Thoracic aorta (tissue), 2 donors: ENCODE measurements at regions not wholly inside any gene's neighbourhood (a gene's known extent, or its start where the extent isn't known, plus 50 kb on each side); places are given as distances from the start of the nearest gene placed in this dataset.

Experiments used
- ATAC-seq: fragments of 150-250 bp; one replicate; pipeline ENCODE4 v1.8.0; 2017; ENCODE audit warnings: low read depth; ENCODE audit not compliant: insufficient number of reproducible peaks, low FRiP score
- DNase-seq: peaks from one replicate; pipeline ENCODE4 v3.0.0-alpha.2; 2020; ENCODE audit warnings: low spot score
- H3K27ac ChIP-seq, 2 donors: fragments of 200-600 bp; sonication (generic); 1 replicate in 1 of 2; 2 replicates in 1 of 2; pipeline ENCODE4 v1.5.1; 2016; ENCODE audit warnings: mild to moderate bottlenecking in 2 of 2, moderate library complexity in 2 of 2
- H3K27me3 ChIP-seq: fragments of 200-600 bp; sonication (generic); replicated peaks from 2 replicates; pipeline ENCODE4 v1.6.0; 2016; ENCODE audit warnings: mild to moderate bottlenecking; ENCODE audit not compliant: insufficient read depth
- H3K36me3 ChIP-seq: fragments of 200-600 bp; sonication (generic); one replicate; pipeline ENCODE4 v1.5.1; 2016
- H3K4me1 ChIP-seq, 2 donors: fragments of 200-600 bp; sonication (generic); 1 replicate in 1 of 2; 2 replicates in 1 of 2; pipeline versions ENCODE4 v1.5.1 to v1.6.0; 2016; ENCODE audit warnings: low read depth in 2 of 2, mild to moderate bottlenecking in 1 of 2; ENCODE audit not compliant: control insufficient read depth in 1 of 2
- H3K4me3 ChIP-seq: fragments of 200-600 bp; sonication (generic); 2 replicates; pipeline ENCODE4 v1.5.1; 2016; ENCODE audit warnings: mild to moderate bottlenecking
- H3K9me3 ChIP-seq: fragments of 200-600 bp; sonication (generic); 2 replicates; pipeline ENCODE4 v1.5.1; 2016
- CTCF ChIP-seq: fragments of 200-600 bp; sonication (generic); IDR thresholded peaks from one replicate; pipeline ENCODE4 v1.5.1; 2019; ENCODE audit warnings: antibody characterized with exemption

GRCh38 chr16:73873643-73874042 is 423.0 kb upstream of the PSMD7 start:
- Histone ChIP-seq H3K4me3 (no peak overlapping the region), H3K9me3 (no peaks in the 10 kb centered on the region), H3K27me3 (no peaks in the 10 kb centered on the region), H3K4me1 (no peaks in the 10 kb centered on the region), H3K36me3 (no peaks in the 10 kb centered on the region), H3K27ac (no peak overlapping the region)
- TF ChIP-seq CTCF, result no peak
- ATAC-seq (no peak), DNase-seq (no peak)

GRCh38 chr16:73872856-73873255 is 423.8 kb upstream of the PSMD7 start:
- no peak for TF ChIP-seq CTCF
- Histone ChIP-seq H3K9me3 (no peaks in the 10 kb centered on the region), H3K27ac (no peak overlapping the region), H3K4me1 (no peaks in the 10 kb centered on the region), H3K4me3 (no peak overlapping the region), H3K36me3 (no peaks in the 10 kb centered on the region), H3K27me3 (no peaks in the 10 kb centered on the region)
- ATAC-seq (no peak), DNase-seq (no peak)

- Histone ChIP-seq H3K36me3 (no peaks in the 10 kb centered on the region), H3K27ac (no peak overlapping the region), H3K27me3 (no peaks in the 10 kb centered on the region), H3K4me3 (no peak overlapping the region), H3K9me3 (no peaks in the 10 kb centered on the region), H3K4me1 (no peaks in the 10 kb centered on the region)
- no peak for ATAC-seq
- no peak for DNase-seq
- no peak for TF ChIP-seq CTCF
These were observed 425.4 kb upstream of the PSMD7 start for GRCh38 chr16:73871088-73871733.

- Histone ChIP-seq H3K27ac (no peak overlapping the region), H3K4me3 (no peak overlapping the region), H3K4me1 (no peaks in the 10 kb centered on the region), H3K36me3 (no peaks in the 10 kb centered on the region), H3K9me3 (no peaks in the 10 kb centered on the region), H3K27me3 (no peaks in the 10 kb centered on the region)
- no peak for DNase-seq
- no peak for ATAC-seq
- no peak for TF ChIP-seq CTCF
These were observed 427.5 kb upstream of the PSMD7 start for GRCh38 chr16:73869126-73869525.

- Histone ChIP-seq H3K4me3 (no peak overlapping the region), H3K36me3 (no peaks in the 10 kb centered on the region), H3K27ac (no peak overlapping the region), H3K27me3 (no peaks in the 10 kb centered on the region), H3K9me3 (no peaks in the 10 kb centered on the region), H3K4me1 (no peaks in the 10 kb centered on the region)
- DNase-seq, result no peak
- TF ChIP-seq CTCF, result no peak
- ATAC-seq, result no peak
These were observed 431.7 kb upstream of the PSMD7 start for GRCh38 chr16:73864868-73865267.
